C4-2B (cell line): ENCODE measurements at regions not wholly inside any gene's neighbourhood (a gene's known extent, or its start where the extent isn't known, plus 50 kb on each side); places are given as distances from the start of the nearest gene placed in this dataset.

Source experiments
- ZFX ChIP-seq: fragments of 450-650 bp; IDR thresholded peaks from 2 replicates; pipeline ENCODE4 v1.6.1; 2017
- TF ChIP-seq, protein P1 (sequence below): fragments of 450-650 bp; conservative IDR thresholded peaks from 2 replicates; pipeline ENCODE4 v1.5.1; 2017; ENCODE audit warnings: mild to moderate bottlenecking

DNA sequence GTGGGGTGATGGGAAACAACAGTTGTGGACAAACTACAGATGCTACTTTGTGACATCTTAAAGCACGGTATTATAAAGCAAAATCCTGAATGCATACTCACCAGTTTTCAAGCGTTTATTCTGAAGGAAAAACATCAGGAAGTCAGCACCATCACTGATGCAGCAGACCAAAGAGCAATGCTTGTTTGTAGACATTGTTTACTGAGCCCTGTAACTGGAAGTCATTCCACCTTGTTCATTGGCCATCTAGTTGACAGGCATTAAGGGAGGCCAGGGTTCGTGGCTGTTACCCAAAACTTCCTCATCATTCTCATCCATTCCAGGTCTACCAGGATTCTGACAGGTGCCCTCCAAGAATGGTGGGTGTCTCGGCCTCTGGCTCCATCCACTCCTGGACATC is 55.3 kb upstream of the FAM204A start:
- TF ChIP-seq, protein P1, sequence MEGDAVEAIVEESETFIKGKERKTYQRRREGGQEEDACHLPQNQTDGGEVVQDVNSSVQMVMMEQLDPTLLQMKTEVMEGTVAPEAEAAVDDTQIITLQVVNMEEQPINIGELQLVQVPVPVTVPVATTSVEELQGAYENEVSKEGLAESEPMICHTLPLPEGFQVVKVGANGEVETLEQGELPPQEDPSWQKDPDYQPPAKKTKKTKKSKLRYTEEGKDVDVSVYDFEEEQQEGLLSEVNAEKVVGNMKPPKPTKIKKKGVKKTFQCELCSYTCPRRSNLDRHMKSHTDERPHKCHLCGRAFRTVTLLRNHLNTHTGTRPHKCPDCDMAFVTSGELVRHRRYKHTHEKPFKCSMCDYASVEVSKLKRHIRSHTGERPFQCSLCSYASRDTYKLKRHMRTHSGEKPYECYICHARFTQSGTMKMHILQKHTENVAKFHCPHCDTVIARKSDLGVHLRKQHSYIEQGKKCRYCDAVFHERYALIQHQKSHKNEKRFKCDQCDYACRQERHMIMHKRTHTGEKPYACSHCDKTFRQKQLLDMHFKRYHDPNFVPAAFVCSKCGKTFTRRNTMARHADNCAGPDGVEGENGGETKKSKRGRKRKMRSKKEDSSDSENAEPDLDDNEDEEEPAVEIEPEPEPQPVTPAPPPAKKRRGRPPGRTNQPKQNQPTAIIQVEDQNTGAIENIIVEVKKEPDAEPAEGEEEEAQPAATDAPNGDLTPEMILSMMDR, result no peak
- no peak for TF ChIP-seq ZFX
